ENCODE measurements at regions not wholly inside any gene's neighbourhood (a gene's known extent, or its start where the extent isn't known, plus 50 kb on each side); places are given as distances from the start of the nearest gene placed in this dataset.

DNA sequence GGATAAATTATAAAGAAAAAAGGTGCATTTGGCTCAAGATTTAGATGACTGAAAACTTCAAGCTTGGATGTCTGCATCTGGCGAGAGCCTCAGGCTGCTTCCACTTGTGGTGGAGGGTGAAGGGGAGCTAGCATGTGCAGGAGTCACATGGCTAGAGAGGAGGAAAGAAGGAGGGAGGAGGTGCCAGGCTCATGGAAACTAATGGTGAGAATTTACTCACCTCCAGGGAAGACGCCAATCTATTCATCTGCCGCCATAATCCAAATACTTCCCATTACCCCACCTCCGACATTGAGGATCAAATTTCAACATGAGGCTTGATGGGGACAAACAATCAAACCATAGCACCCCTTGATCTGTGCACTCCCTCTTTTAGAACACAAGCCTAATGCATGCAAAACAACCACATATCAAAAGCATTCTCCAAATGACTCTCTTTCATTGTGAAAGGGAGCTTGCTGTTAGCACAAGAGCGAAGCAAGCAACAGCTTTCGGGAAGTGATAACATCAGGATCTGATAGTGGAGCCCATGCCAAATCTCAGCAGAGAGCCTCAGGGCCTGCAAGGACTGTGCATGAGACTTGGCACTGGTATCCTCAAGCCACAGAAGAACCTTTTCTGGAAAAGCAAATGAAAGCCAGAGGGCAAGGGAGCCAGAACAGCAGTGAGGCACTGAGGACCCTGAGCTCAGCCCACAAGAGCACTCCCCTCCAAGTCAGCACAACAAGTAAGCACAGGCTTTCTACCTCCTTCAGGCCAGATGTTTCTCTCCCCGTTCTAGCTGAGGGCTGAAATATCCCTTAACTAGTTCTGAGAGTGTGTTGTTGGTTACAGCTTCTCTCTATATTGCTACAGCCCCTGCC is 50.2 kb upstream of the THBS1 start:
- Histone ChIP-seq H3K36me3 (replicated peaks) (no peaks in the 10 kb centered on the region), H3K27me3 (replicated peaks) (no peaks in the 10 kb centered on the region), H3K27ac (no peak overlapping the region), H3K4me3 (ENCODE audit: low read depth, low read length) (no peak overlapping the region)
- no peak for TF ChIP-seq CTCF (IDR thresholded peaks at IDR 0.05; ENCODE audit: low read depth, low read length, missing control alignments)
- in situ Hi-C loops (cut with HindIII; ENCODE audit: low pct_ligation_motif_present, low sequenced_read_pairs) = no loop called here
- no peak for DNase-seq

All from brain microvascular endothelial cell (primary cell).